Ishikawa (cell line): ENCODE measurements at regions not wholly inside any gene's neighbourhood (a gene's known extent, or its start where the extent isn't known, plus 50 kb on each side); places are given as distances from the start of the nearest gene placed in this dataset.

Source experiments
- CREB1 ChIP-seq: IDR thresholded peaks from 2 replicates; pipeline ENCODE4 v1.6.1; 2012; ENCODE audit warnings: low read depth
- EGR1 ChIP-seq: IDR thresholded peaks from 2 replicates; pipeline ENCODE4 v1.6.1; 2012
- EP300 ChIP-seq: IDR thresholded peaks from 2 replicates; pipeline ENCODE4 v1.6.1; 2012; ENCODE audit warnings: borderline replicate concordance
- FOXM1 ChIP-seq: IDR thresholded peaks from 2 replicates; pipeline ENCODE4 v1.6.1; 2012; ENCODE audit warnings: low read depth, borderline replicate concordance
- MAX ChIP-seq: IDR thresholded peaks from 2 replicates; pipeline ENCODE4 v1.6.1; 2012
- NFIC ChIP-seq: IDR thresholded peaks from 2 replicates; pipeline ENCODE4 v1.6.1; 2012
- RAD21 ChIP-seq: IDR thresholded peaks from 2 replicates; pipeline ENCODE4 v1.6.1; 2012; ENCODE audit warnings: low read depth
- REST ChIP-seq: IDR thresholded peaks from 2 replicates; pipeline ENCODE4 v1.6.1; 2012; ENCODE audit warnings: low read depth, mild to moderate bottlenecking
- TAF1 ChIP-seq: IDR thresholded peaks from 2 replicates; pipeline ENCODE4 v1.6.1; 2012; ENCODE audit warnings: low read depth, mild to moderate bottlenecking
- TEAD4 ChIP-seq: IDR thresholded peaks from 2 replicates; pipeline ENCODE4 v1.6.1; 2012
- USF1 ChIP-seq: IDR thresholded peaks from 2 replicates; pipeline ENCODE4 v1.6.1; 2012
- YY1 ChIP-seq: IDR thresholded peaks from 2 replicates; pipeline ENCODE4 v1.6.1; 2012; ENCODE audit warnings: low read depth
- ZBTB7A ChIP-seq: IDR thresholded peaks from 2 replicates; pipeline ENCODE4 v1.6.1; 2012; ENCODE audit warnings: low read depth

GRCh38 chr2:123532126-123532525 is 493.0 kb upstream of the CNTNAP5 start:
- no peak for TF ChIP-seq USF1
- TF ChIP-seq ZBTB7A: no peak
- no peak for TF ChIP-seq EP300
- no peak for TF ChIP-seq REST
- no peak for TF ChIP-seq MAX
- TF ChIP-seq RAD21: no peak
- no peak for TF ChIP-seq FOXM1
- no peak for TF ChIP-seq YY1
- TF ChIP-seq TEAD4: no peak
- TF ChIP-seq TAF1: no peak
- TF ChIP-seq CREB1: no peak
- no peak for TF ChIP-seq EGR1
- TF ChIP-seq NFIC: no peak
